ENCODE measurements at regions not wholly inside any gene's neighbourhood (a gene's known extent, or its start where the extent isn't known, plus 50 kb on each side); places are given as distances from the start of the nearest gene placed in this dataset.
A peak's percentile ranks its signal among the peaks of the same experiment; 100 is the strongest.
"Not testable (repeated sequence)": the region's sequence is repeated elsewhere in the genome, so short reads cannot be mapped to it uniquely, and the experiment has no call there.

DNA sequence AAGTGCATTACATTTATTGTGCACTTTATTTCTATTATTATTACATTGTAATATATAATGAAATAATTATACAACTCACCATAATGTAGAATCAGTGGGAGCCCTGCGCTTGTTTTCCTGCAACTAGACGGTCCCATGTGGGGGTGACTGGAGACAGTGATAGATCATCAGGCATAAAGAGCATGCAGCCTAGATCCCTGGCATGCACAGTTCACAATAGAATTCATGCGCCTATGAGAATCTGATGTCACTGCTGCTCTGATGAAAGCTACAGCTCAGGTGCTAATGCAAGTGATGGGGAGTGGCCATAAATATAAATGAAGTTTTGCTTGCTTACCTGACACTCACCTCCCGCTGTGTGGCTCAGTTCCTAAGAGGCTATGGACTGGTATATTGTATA, 278.4 kb upstream of the ADGRL3 start:
- not testable (repeated sequence) for H3K36me3 ChIP-seq (ENCODE audit: insufficient read depth); H3K36me3 Mint-ChIP-seq (ENCODE audit: low read depth); H3K27me3 ChIP-seq (ENCODE audit: insufficient read depth); H3K9me2 ChIP-seq (ENCODE audit: insufficient read depth); H3K27ac Mint-ChIP-seq; ATAC-seq; H3K4me3 ChIP-seq; H2AFZ ChIP-seq; DNase-seq (ENCODE audit: low spot score); H3K4me3 Mint-ChIP-seq; H4K20me1 ChIP-seq (replicated peaks; ENCODE audit: insufficient read depth); H3K27ac ChIP-seq (ENCODE audit: low read depth); H3K27me3 Mint-ChIP-seq (ENCODE audit: insufficient read depth, low read depth, poor library complexity); H3K79me2 ChIP-seq (replicated peaks; ENCODE audit: insufficient read depth); H3K4me2 ChIP-seq; H3F3A ChIP-seq (replicated peaks; ENCODE audit: low read depth); H3K9me3 Mint-ChIP-seq
- H3K4me1 ChIP-seq (ENCODE audit: insufficient read depth), result peaks cover 16% of the 10 kb centered on the region
- H3K4me1 Mint-ChIP-seq, result peaks cover 17% of the 10 kb centered on the region; the same call in 2 of the 3 replicates

DNA sequence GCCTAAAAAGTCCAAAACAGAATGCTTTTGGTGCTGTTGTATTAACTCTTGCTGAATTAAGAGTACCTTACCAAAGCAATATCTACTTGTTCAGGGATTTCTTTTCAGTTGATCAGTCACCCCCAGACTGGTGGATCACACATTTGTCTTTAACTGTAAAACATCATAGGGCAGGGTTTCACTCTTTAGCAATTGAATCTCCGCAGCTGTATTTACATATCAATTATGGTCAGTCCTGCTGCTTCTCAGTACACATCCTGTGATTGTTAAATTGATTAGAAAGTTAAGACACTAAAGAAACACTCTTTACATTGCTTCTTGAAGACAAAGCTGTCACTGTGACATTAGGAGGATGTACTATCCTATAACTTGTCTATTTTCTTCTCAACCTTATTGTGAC, 277.1 kb upstream of the ADGRL3 start:
- Histone ChIP-seq H3K36me3 (ENCODE audit: insufficient read depth) (no peaks in the 10 kb centered on the region), H3F3A (replicated peaks; ENCODE audit: low read depth) (no peaks in the 10 kb centered on the region), H3K27ac (ENCODE audit: low read depth) (no peak overlapping the region), H3K9me2 (ENCODE audit: insufficient read depth) (no peaks in the 10 kb centered on the region), H3K4me1 (ENCODE audit: insufficient read depth) (peaks cover 16% of the 10 kb centered on the region), H2AFZ (no peak overlapping the region), H3K4me3 (no peak overlapping the region), H3K4me2 (peak overlapping the region; percentile 45), H3K79me2 (replicated peaks; ENCODE audit: insufficient read depth) (no peaks in the 10 kb centered on the region), H4K20me1 (replicated peaks; ENCODE audit: insufficient read depth) (no peaks in the 10 kb centered on the region), H3K27me3 (ENCODE audit: insufficient read depth) (no peaks in the 10 kb centered on the region)
- no peaks in the 10 kb centered on the region for H3K27me3 Mint-ChIP-seq (ENCODE audit: insufficient read depth, low read depth, poor library complexity)
- ATAC-seq (no peak), DNase-seq (ENCODE audit: low spot score) (peak; percentile 12)
- no peak overlapping the region for H3K27ac Mint-ChIP-seq
- H3K4me1 Mint-ChIP-seq, result peaks cover 19% of the 10 kb centered on the region; the same call in 2 of the 3 replicates
- no peaks in the 10 kb centered on the region for H3K36me3 Mint-ChIP-seq (ENCODE audit: low read depth)
- no peak overlapping the region for H3K4me3 Mint-ChIP-seq
- TF ChIP-seq JUNB (IDR thresholded peaks at IDR 0.05; ENCODE audit: unreplicated experiment), result no peak
- no peaks in the 10 kb centered on the region for H3K9me3 Mint-ChIP-seq

DNA sequence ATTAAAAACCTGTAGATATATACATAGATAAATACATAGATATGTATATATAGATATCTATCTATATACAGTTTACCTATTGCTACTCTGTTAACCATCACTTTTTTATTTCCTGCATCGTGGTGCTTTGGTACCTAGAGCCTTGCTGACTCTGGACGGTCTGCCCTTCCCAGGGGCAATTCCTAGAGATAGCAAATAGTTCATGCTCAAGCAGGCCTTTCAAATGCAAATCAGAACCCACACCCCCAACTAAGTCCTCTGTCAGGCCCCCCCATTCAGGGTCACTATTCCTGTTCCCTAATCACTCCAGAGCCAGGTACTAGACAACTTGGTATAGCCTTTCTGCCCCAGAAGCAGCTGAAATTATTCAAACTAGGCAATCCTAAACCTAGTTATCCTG, 273.5 kb upstream of the ADGRL3 start:
- Mint-ChIP-seq H3K36me3 (ENCODE audit: low read depth) (no peaks in the 10 kb centered on the region), H3K27me3 (ENCODE audit: insufficient read depth, low read depth, poor library complexity) (no peaks in the 10 kb centered on the region), H3K27ac (no peak overlapping the region), H3K9me3 (no peaks in the 10 kb centered on the region), H3K4me3 (no peak overlapping the region), H3K4me1 (peaks cover 19% of the 10 kb centered on the region; the same call in 2 of the 3 replicates)
- Histone ChIP-seq H3F3A (replicated peaks; ENCODE audit: low read depth) (no peaks in the 10 kb centered on the region), H3K36me3 (ENCODE audit: insufficient read depth) (no peaks in the 10 kb centered on the region), H3K4me1 (ENCODE audit: insufficient read depth) (peaks cover 16% of the 10 kb centered on the region), H3K9me2 (ENCODE audit: insufficient read depth) (no peaks in the 10 kb centered on the region), H3K79me2 (replicated peaks; ENCODE audit: insufficient read depth) (no peaks in the 10 kb centered on the region), H3K4me2 (no peak overlapping the region), H3K4me3 (no peak overlapping the region), H4K20me1 (replicated peaks; ENCODE audit: insufficient read depth) (no peaks in the 10 kb centered on the region), H3K27me3 (ENCODE audit: insufficient read depth) (no peaks in the 10 kb centered on the region), H2AFZ (no peak overlapping the region), H3K27ac (ENCODE audit: low read depth) (no peak overlapping the region)
- peak; percentile 60; the same call in 2 of the 3 replicates for ATAC-seq
- DNase-seq (ENCODE audit: low spot score), result no peak
- TF ChIP-seq, protein P1, sequence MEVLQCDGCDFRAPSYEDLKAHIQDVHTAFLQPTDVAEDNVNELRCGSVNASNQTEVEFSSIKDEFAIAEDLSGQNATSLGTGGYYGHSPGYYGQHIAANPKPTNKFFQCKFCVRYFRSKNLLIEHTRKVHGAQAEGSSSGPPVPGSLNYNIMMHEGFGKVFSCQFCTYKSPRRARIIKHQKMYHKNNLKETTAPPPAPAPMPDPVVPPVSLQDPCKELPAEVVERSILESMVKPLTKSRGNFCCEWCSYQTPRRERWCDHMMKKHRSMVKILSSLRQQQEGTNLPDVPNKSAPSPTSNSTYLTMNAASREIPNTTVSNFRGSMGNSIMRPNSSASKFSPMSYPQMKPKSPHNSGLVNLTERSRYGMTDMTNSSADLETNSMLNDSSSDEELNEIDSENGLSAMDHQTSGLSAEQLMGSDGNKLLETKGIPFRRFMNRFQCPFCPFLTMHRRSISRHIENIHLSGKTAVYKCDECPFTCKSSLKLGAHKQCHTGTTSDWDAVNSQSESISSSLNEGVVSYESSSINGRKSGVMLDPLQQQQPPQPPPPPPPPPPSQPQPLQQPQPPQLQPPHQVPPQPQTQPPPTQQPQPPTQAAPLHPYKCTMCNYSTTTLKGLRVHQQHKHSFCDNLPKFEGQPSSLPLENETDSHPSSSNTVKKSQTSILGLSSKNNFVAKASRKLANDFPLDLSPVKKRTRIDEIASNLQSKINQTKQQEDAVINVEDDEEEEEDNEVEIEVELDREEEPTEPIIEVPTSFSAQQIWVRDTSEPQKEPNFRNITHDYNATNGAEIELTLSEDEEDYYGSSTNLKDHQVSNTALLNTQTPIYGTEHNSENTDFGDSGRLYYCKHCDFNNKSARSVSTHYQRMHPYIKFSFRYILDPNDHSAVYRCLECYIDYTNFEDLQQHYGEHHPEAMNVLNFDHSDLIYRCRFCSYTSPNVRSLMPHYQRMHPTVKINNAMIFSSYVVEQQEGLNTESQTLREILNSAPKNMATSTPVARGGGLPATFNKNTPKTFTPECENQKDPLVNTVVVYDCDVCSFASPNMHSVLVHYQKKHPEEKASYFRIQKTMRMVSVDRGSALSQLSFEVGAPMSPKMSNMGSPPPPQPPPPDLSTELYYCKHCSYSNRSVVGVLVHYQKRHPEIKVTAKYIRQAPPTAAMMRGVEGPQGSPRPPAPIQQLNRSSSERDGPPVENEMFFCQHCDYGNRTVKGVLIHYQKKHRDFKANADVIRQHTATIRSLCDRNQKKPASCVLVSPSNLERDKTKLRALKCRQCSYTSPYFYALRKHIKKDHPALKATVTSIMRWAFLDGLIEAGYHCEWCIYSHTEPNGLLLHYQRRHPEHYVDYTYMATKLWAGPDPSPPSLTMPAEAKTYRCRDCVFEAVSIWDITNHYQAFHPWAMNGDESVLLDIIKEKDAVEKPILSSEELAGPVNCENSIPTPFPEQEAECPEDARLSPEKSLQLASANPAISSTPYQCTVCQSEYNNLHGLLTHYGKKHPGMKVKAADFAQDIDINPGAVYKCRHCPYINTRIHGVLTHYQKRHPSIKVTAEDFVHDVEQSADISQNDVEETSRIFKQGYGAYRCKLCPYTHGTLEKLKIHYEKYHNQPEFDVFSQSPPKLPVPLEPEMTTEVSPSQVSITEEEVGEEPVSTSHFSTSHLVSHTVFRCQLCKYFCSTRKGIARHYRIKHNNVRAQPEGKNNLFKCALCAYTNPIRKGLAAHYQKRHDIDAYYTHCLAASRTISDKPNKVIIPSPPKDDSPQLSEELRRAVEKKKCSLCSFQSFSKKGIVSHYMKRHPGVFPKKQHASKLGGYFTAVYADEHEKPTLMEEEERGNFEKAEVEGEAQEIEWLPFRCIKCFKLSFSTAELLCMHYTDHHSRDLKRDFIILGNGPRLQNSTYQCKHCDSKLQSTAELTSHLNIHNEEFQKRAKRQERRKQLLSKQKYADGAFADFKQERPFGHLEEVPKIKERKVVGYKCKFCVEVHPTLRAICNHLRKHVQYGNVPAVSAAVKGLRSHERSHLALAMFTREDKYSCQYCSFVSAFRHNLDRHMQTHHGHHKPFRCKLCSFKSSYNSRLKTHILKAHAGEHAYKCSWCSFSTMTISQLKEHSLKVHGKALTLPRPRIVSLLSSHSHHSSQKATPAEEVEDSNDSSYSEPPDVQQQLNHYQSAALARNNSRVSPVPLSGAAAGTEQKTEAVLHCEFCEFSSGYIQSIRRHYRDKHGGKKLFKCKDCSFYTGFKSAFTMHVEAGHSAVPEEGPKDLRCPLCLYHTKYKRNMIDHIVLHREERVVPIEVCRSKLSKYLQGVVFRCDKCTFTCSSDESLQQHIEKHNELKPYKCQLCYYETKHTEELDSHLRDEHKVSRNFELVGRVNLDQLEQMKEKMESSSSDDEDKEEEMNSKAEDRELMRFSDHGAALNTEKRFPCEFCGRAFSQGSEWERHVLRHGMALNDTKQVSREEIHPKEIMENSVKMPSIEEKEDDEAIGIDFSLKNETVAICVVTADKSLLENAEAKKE (CRISPR knock-in tag; IDR thresholded peaks at IDR 0.05), result no peak
- no peak for TF ChIP-seq CREB1 (CRISPR knock-in tag; IDR thresholded peaks at IDR 0.05; ENCODE audit: low read depth)
- TF ChIP-seq EZH2phosphoT487 (IDR thresholded peaks at IDR 0.05; ENCODE audit: unreplicated experiment), result no peak
- TF ChIP-seq, protein P2, sequence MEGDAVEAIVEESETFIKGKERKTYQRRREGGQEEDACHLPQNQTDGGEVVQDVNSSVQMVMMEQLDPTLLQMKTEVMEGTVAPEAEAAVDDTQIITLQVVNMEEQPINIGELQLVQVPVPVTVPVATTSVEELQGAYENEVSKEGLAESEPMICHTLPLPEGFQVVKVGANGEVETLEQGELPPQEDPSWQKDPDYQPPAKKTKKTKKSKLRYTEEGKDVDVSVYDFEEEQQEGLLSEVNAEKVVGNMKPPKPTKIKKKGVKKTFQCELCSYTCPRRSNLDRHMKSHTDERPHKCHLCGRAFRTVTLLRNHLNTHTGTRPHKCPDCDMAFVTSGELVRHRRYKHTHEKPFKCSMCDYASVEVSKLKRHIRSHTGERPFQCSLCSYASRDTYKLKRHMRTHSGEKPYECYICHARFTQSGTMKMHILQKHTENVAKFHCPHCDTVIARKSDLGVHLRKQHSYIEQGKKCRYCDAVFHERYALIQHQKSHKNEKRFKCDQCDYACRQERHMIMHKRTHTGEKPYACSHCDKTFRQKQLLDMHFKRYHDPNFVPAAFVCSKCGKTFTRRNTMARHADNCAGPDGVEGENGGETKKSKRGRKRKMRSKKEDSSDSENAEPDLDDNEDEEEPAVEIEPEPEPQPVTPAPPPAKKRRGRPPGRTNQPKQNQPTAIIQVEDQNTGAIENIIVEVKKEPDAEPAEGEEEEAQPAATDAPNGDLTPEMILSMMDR (conservative IDR thresholded peaks at IDR 0.05; ENCODE audit: low read depth in 2 of 2), result no peak
- TF ChIP-seq ZNF331 (CRISPR knock-in tag; IDR thresholded peaks at IDR 0.05; ENCODE audit: low read depth), result no peak
- TF ChIP-seq, protein P3, sequence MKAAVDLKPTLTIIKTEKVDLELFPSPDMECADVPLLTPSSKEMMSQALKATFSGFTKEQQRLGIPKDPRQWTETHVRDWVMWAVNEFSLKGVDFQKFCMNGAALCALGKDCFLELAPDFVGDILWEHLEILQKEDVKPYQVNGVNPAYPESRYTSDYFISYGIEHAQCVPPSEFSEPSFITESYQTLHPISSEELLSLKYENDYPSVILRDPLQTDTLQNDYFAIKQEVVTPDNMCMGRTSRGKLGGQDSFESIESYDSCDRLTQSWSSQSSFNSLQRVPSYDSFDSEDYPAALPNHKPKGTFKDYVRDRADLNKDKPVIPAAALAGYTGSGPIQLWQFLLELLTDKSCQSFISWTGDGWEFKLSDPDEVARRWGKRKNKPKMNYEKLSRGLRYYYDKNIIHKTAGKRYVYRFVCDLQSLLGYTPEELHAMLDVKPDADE (IDR thresholded peaks at IDR 0.05), result no peak
- TF ChIP-seq ZNF114 (CRISPR knock-in tag; IDR thresholded peaks at IDR 0.05), result no peak
- TF ChIP-seq NANOG (IDR thresholded peaks at IDR 0.05; ENCODE audit: borderline replicate concordance), result no peak
- TF ChIP-seq JUNB (IDR thresholded peaks at IDR 0.05; ENCODE audit: unreplicated experiment), result no peak
